CD4-positive, alpha-beta T cell (primary cell): ENCODE measurements at regions not wholly inside any gene's neighbourhood (a gene's known extent, or its start where the extent isn't known, plus 50 kb on each side); places are given as distances from the start of the nearest gene placed in this dataset.

Source experiments
- ATAC-seq: fragments of 200-7000 bp; cut with Tn5 transposase; one replicate; pipeline ENCODE4 v1.10.0; 2022; ENCODE audit warnings: mild to moderate bottlenecking; ENCODE audit not compliant: poor library complexity
- CTCF ChIA-PET: fragments of 350-600 bp; sonication (Branson Sonifier 250); formaldehyde crosslinking; loops from one replicate; lab custom pipeline; 2021; ENCODE audit warnings: antibody characterized with exemption, inconsistent platforms; lab: Charles Lee
- POLR2A ChIA-PET: fragments of 350-600 bp; sonication (Branson Sonifier 250); formaldehyde crosslinking; loops from one replicate; lab custom pipeline; 2021; ENCODE audit warnings: antibody characterized with exemption, inconsistent platforms; lab: Charles Lee
- DNase-seq, 14 experiments: peaks; one replicate each; pipeline ENCODE4 v3.0.0-alpha.2; 2013 to 2020; ENCODE audit warnings: mixed read lengths in 2 of 14
- H3K27ac ChIP-seq, 2 donors: one replicate each; pipeline versions ENCODE4 v1.5.1 to v1.7.0; 2013; ENCODE audit warnings: low read length in 2 of 2, low read depth in 1 of 2, mild to moderate bottlenecking in 1 of 2
- H3K27me3 ChIP-seq, 2 experiments: 1 replicate in 1 of 2; 2 replicates in 1 of 2; pipeline versions ENCODE4 v1.6.1 to v1.7.0; 2013; ENCODE audit warnings: low read length in 2 of 2, control low read depth in 1 of 2, mild to moderate bottlenecking in 1 of 2, moderate library complexity in 1 of 2; ENCODE audit not compliant: insufficient read depth in 2 of 2, control insufficient read depth in 1 of 2
- H3K36me3 ChIP-seq: one replicate; pipeline ENCODE4 v1.6.1; 2013; ENCODE audit warnings: low read length, control low read depth; ENCODE audit not compliant: insufficient read depth
- H3K4me1 ChIP-seq: one replicate; pipeline ENCODE4 v1.6.1; 2013; ENCODE audit warnings: low read length, control low read depth; ENCODE audit not compliant: insufficient read depth
- H3K4me3 ChIP-seq: one replicate; pipeline ENCODE4 v1.5.1; 2013; ENCODE audit warnings: mild to moderate bottlenecking, low read length, moderate library complexity
- H3K9me3 ChIP-seq, 2 experiments: 1 replicate in 1 of 2; 2 replicates in 1 of 2; pipeline versions ENCODE4 v1.6.1 to v1.7.0; 2013; ENCODE audit warnings: low read length in 2 of 2, mild to moderate bottlenecking in 2 of 2, control low read depth in 1 of 2, moderate library complexity in 1 of 2; ENCODE audit not compliant: control insufficient read depth in 1 of 2, insufficient read depth in 1 of 2
- H3K27ac Mint-ChIP-seq: one replicate; pipeline ENCODE4 v1.8.0; 2020; ENCODE audit warnings: mixed read lengths
- H3K27me3 Mint-ChIP-seq: one replicate; pipeline ENCODE4 v1.8.0; 2021; ENCODE audit warnings: mixed read lengths
- H3K36me3 Mint-ChIP-seq: one replicate; pipeline ENCODE4 v1.8.0; 2021; ENCODE audit warnings: low read depth, mixed read lengths
- H3K4me1 Mint-ChIP-seq: one replicate; pipeline ENCODE4 v1.8.0; 2021; ENCODE audit warnings: low read depth, mixed read lengths
- H3K4me3 Mint-ChIP-seq: one replicate; pipeline ENCODE4 v1.8.0; 2020; ENCODE audit warnings: mild to moderate bottlenecking, mixed read lengths
- H3K9me3 Mint-ChIP-seq: one replicate; pipeline ENCODE4 v1.8.0; 2020; ENCODE audit warnings: mixed read lengths
- CTCF ChIP-seq: fragments of 200-600 bp; IDR thresholded peaks from one replicate; pipeline ENCODE4 v1.8.0; 2022; ENCODE audit warnings: antibody characterized with exemption, mild to moderate bottlenecking
- intact Hi-C, 2 experiments: fragments of 100-400 bp; cut with DNase I in 1 of 2; cut with micrococcal nuclease in 1 of 2; formaldehyde crosslinking; loops; one replicate each; pipeline versions ENCODE4 v1.15.1 to v1.9.0; 2023 to 2025; cut with DNase I, micrococcal nuclease

GRCh38 chr17:5747964-5748363 is 163.7 kb upstream of the NLRP1 start:
- ChIA-PET POLR2A (no interaction called here), CTCF (no interaction called here)
- H3K9me3 ChIP-seq, result no peaks in the 10 kb centered on the region
- intact Hi-C loops, result no loop called here
- no peak overlapping the region for H3K4me3 ChIP-seq
- Mint-ChIP-seq H3K27me3 (peaks cover 36% of the 10 kb centered on the region), H3K4me1 (no peaks in the 10 kb centered on the region), H3K4me3 (no peak overlapping the region), H3K9me3 (no peaks in the 10 kb centered on the region), H3K27ac (no peak overlapping the region), H3K36me3 (no peaks in the 10 kb centered on the region)
- no peaks in the 10 kb centered on the region for H3K36me3 ChIP-seq
- DNase-seq (no peak), ATAC-seq (no peak)
- H3K4me1 ChIP-seq, result no peaks in the 10 kb centered on the region
- H3K27me3 ChIP-seq, result peaks cover 0 to 2% of the 10 kb centered on the region in 2 experiments
- TF ChIP-seq CTCF, result no peak
- no peak overlapping the region for H3K27ac ChIP-seq

- no peak for TF ChIP-seq CTCF
- Histone ChIP-seq H3K4me1 (no peaks in the 10 kb centered on the region), H3K4me3 (no peak overlapping the region), H3K36me3 (no peaks in the 10 kb centered on the region), H3K9me3 (no peaks in the 10 kb centered on the region), H3K27ac (no peak overlapping the region), H3K27me3 (peaks cover 7 to 18% of the 10 kb centered on the region in 2 experiments)
- ATAC-seq, result no peak
- Mint-ChIP-seq H3K27ac (no peak overlapping the region), H3K9me3 (no peaks in the 10 kb centered on the region), H3K4me1 (no peaks in the 10 kb centered on the region), H3K36me3 (no peaks in the 10 kb centered on the region), H3K4me3 (no peak overlapping the region), H3K27me3 (peaks cover 50% of the 10 kb centered on the region)
- ChIA-PET POLR2A (no interaction called here), CTCF (no interaction called here)
- intact Hi-C loops, result no loop called here
- DNase-seq, result no peak
Measured at GRCh38 chr17:5753421-5753820, 169.1 kb upstream of the NLRP1 start.

- Mint-ChIP-seq H3K4me1 (no peaks in the 10 kb centered on the region), H3K27ac (no peak overlapping the region), H3K27me3 (peaks cover 61% of the 10 kb centered on the region), H3K9me3 (no peaks in the 10 kb centered on the region), H3K36me3 (no peaks in the 10 kb centered on the region), H3K4me3 (no peak overlapping the region)
- TF ChIP-seq CTCF, result no peak
- no peak for ATAC-seq
- Histone ChIP-seq H3K9me3 (no peaks in the 10 kb centered on the region), H3K4me1 (no peaks in the 10 kb centered on the region), H3K36me3 (no peaks in the 10 kb centered on the region), H3K4me3 (no peak overlapping the region), H3K27ac (no peak overlapping the region), H3K27me3 (peaks cover 7 to 18% of the 10 kb centered on the region in 2 experiments)
- DNase-seq, result no peak
- ChIA-PET CTCF (no interaction called here), POLR2A (no interaction called here)
- intact Hi-C loops, result no loop called here
Measured at GRCh38 chr17:5757314-5757907, 173.1 kb upstream of the NLRP1 start.
